ENCODE measurements at regions not wholly inside any gene's neighbourhood (a gene's known extent, or its start where the extent isn't known, plus 50 kb on each side); places are given as distances from the start of the nearest gene placed in this dataset.

GRCh38 chr2:21467280-21467818 lies 343.6 kb downstream of the TDRD15 start:
- DNase-seq (no peak), ATAC-seq (no peak)
- no peaks in the 10 kb centered on the region for H3K4me1 Mint-ChIP-seq
- H3K9me3 Mint-ChIP-seq (ENCODE audit: low read depth) = peaks cover 2% of the 10 kb centered on the region
- ChIA-PET CTCF (no interaction called here), POLR2A (no interaction called here)
- intact Hi-C loops (cut with DNase I, micrococcal nuclease) = no loop called here
- no peak overlapping the region for H3K27ac Mint-ChIP-seq
- H3K27me3 Mint-ChIP-seq = no peaks in the 10 kb centered on the region
- no peaks in the 10 kb centered on the region for H3K36me3 Mint-ChIP-seq (ENCODE audit: low read depth)
- no peak overlapping the region for H3K4me3 Mint-ChIP-seq

DNA sequence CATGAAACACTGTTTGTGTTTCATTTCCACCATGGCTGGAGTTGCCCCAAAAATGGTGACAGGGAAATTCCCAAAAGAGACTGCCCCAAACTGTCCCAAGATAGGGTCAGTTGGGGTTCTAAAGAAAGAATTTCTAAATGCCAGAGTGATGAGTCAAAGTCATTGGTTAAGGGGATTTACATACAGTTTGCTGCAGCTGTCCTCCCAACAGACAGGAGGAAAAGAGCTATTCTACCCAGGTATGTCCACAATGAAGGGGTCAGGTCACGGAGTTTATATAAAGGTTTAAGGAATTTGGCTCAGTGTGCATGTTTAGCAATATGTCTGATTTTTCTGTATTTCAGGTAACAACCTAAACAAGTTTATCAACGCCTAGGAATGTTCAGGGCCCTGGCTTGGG lies 344.1 kb downstream of the TDRD15 start:
- H3K27ac Mint-ChIP-seq = no peak overlapping the region
- H3K4me3 Mint-ChIP-seq = no peak overlapping the region
- ChIA-PET CTCF (no interaction called here), POLR2A (no interaction called here)
- intact Hi-C loops (cut with DNase I, micrococcal nuclease) = no loop called here
- H3K36me3 Mint-ChIP-seq (ENCODE audit: low read depth) = no peaks in the 10 kb centered on the region
- peaks cover 2% of the 10 kb centered on the region for H3K9me3 Mint-ChIP-seq (ENCODE audit: low read depth)
- no peaks in the 10 kb centered on the region for H3K27me3 Mint-ChIP-seq
- ATAC-seq = no peak
- DNase-seq = no peak
- no peaks in the 10 kb centered on the region for H3K4me1 Mint-ChIP-seq

GRCh38 chr2:21468624-21469023 lies 344.9 kb downstream of the TDRD15 start:
- ChIA-PET POLR2A (no interaction called here), CTCF (no interaction called here)
- H3K27ac Mint-ChIP-seq = no peak overlapping the region
- H3K9me3 Mint-ChIP-seq (ENCODE audit: low read depth) = peaks cover 2% of the 10 kb centered on the region
- H3K27me3 Mint-ChIP-seq = no peaks in the 10 kb centered on the region
- DNase-seq = no peak
- ATAC-seq = no peak
- H3K4me1 Mint-ChIP-seq = no peaks in the 10 kb centered on the region
- no peak overlapping the region for H3K4me3 Mint-ChIP-seq
- H3K36me3 Mint-ChIP-seq (ENCODE audit: low read depth) = no peaks in the 10 kb centered on the region
- intact Hi-C loops (cut with DNase I, micrococcal nuclease) = no loop called here

DNA sequence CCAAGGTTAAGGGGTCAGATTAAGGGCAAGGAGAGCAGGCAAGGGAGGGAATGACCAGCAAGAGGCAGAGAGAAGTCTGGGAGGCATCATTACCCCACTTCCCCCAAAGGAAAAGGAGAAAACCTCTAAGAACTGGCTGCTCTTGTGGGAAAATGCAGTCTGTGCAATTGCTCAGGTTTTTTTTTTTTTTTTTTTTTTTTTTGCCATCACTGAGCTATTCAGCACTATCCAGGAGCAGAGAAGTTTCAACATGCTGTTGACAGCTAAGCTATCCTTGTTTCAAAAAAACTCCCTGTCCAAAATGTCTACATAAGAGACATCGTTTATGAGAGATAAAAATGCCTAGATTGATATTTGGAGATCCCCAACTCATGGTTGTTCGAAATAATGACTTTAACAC lies 345.4 kb downstream of the TDRD15 start:
- DNase-seq = no peak
- Mint-ChIP-seq H3K4me3 (no peak overlapping the region), H3K27ac (no peak overlapping the region), H3K4me1 (no peaks in the 10 kb centered on the region), H3K9me3 (ENCODE audit: low read depth) (peaks cover 2% of the 10 kb centered on the region), H3K36me3 (ENCODE audit: low read depth) (no peaks in the 10 kb centered on the region), H3K27me3 (no peaks in the 10 kb centered on the region)
- ChIA-PET POLR2A (interaction anchor here (0.6 kb wide), 1 partner anchor 220 kb away, joined by 3 read pairs; no protein-coding TSS in a partner anchor), CTCF (no interaction called here)
- intact Hi-C loops (cut with DNase I, micrococcal nuclease) = no loop called here
- ATAC-seq = no peak

DNA sequence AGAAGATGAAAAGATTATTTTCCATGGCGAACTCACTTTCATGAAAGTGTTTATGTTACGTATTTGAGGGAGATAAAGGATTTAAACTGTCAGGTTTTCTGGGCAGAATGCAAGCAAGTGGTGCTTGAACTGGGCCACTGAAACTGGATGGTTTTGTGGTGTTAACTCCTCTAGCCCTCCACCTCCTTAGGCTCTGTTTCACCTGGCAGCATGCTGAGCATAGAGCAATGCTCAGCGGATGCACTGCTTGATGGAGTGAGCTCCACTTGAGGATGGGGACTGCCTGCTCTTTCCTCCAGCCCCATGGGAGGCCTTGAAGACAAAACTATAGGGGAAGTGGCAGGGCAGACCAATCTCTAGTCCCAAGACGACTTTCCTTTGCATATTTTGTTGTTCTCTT lies 345.8 kb downstream of the TDRD15 start:
- DNase-seq (no peak), ATAC-seq (no peak)
- H3K27me3 Mint-ChIP-seq = no peaks in the 10 kb centered on the region
- no peak overlapping the region for H3K4me3 Mint-ChIP-seq
- no peak overlapping the region for H3K27ac Mint-ChIP-seq
- H3K4me1 Mint-ChIP-seq = no peaks in the 10 kb centered on the region
- intact Hi-C loops (cut with DNase I, micrococcal nuclease) = no loop called here
- POLR2A ChIA-PET = interaction anchor here (0.6 kb wide), 1 partner anchor 220 kb away, joined by 3 read pairs; no protein-coding TSS in a partner anchor
- CTCF ChIA-PET = no interaction called here
- H3K36me3 Mint-ChIP-seq (ENCODE audit: low read depth) = no peaks in the 10 kb centered on the region
- H3K9me3 Mint-ChIP-seq (ENCODE audit: low read depth) = peaks cover 2% of the 10 kb centered on the region

GRCh38 chr2:21480162-21480561 lies 356.4 kb downstream of the TDRD15 start:
- H3K4me1 Mint-ChIP-seq = no peaks in the 10 kb centered on the region
- peaks cover 16% of the 10 kb centered on the region for H3K9me3 Mint-ChIP-seq (ENCODE audit: low read depth)
- no peak overlapping the region for H3K4me3 Mint-ChIP-seq
- no peaks in the 10 kb centered on the region for H3K27me3 Mint-ChIP-seq
- ChIA-PET CTCF (interaction anchor here (0.7 kb wide), 1 partner anchor 1659 kb away, joined by 3 read pairs; no protein-coding TSS in a partner anchor), POLR2A (no interaction called here)
- H3K27ac Mint-ChIP-seq = no peak overlapping the region
- ATAC-seq (no peak), DNase-seq (no peak)
- intact Hi-C loops (cut with DNase I, micrococcal nuclease) = no loop called here
- H3K36me3 Mint-ChIP-seq (ENCODE audit: low read depth) = no peaks in the 10 kb centered on the region

DNA sequence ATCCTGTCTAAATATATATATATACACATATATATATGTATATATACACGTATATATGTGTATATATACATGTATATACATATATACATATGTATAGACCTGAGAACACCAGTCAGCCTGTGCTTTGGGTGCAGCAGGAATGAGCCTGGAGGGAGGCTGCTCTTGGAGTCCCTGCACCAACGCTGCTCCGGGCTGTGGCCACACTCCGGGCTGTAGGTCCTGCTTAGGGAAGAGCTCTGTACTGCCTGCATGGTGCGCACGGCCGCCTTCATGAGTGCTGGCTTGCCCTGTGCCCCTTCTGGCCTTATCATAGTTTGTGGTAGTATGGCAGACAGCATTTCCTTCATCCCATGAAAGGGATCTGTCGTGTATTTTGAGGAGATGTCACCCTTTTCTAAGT lies 360.9 kb downstream of the TDRD15 start:
- Mint-ChIP-seq H3K4me1 (no peaks in the 10 kb centered on the region), H3K27me3 (no peaks in the 10 kb centered on the region), H3K9me3 (ENCODE audit: low read depth) (peaks cover 10% of the 10 kb centered on the region), H3K36me3 (ENCODE audit: low read depth) (no peaks in the 10 kb centered on the region), H3K27ac (no peak overlapping the region), H3K4me3 (no peak overlapping the region)
- intact Hi-C loops (cut with DNase I, micrococcal nuclease) = no loop called here
- POLR2A ChIA-PET = no interaction called here
- no peak for ATAC-seq
- DNase-seq = no peak
- CTCF ChIA-PET = no interaction called here

- Mint-ChIP-seq H3K36me3 (ENCODE audit: low read depth) (no peaks in the 10 kb centered on the region), H3K4me1 (no peaks in the 10 kb centered on the region), H3K27ac (no peak overlapping the region), H3K9me3 (ENCODE audit: low read depth) (peaks cover 11% of the 10 kb centered on the region), H3K4me3 (no peak overlapping the region), H3K27me3 (no peaks in the 10 kb centered on the region)
- DNase-seq (no peak), ATAC-seq (no peak)
- CTCF ChIA-PET = interaction anchor here (1.3 kb wide), 1 partner anchor 11 kb away, joined by 3 read pairs; no protein-coding TSS in a partner anchor
- intact Hi-C loops (cut with DNase I, micrococcal nuclease) = no loop called here
- POLR2A ChIA-PET = no interaction called here
These were observed 362.7 kb downstream of the TDRD15 start for GRCh38 chr2:21486445-21486844.

GRCh38 chr2:21489080-21489479 lies 365.3 kb downstream of the TDRD15 start:
- ChIA-PET CTCF (no interaction called here), POLR2A (no interaction called here)
- Mint-ChIP-seq H3K27me3 (no peaks in the 10 kb centered on the region), H3K36me3 (ENCODE audit: low read depth) (no peaks in the 10 kb centered on the region), H3K27ac (no peak overlapping the region), H3K9me3 (ENCODE audit: low read depth) (peaks cover 12% of the 10 kb centered on the region), H3K4me3 (no peak overlapping the region), H3K4me1 (no peaks in the 10 kb centered on the region)
- intact Hi-C loops (cut with DNase I, micrococcal nuclease) = no loop called here
- DNase-seq = no peak
- no peak for ATAC-seq

DNA sequence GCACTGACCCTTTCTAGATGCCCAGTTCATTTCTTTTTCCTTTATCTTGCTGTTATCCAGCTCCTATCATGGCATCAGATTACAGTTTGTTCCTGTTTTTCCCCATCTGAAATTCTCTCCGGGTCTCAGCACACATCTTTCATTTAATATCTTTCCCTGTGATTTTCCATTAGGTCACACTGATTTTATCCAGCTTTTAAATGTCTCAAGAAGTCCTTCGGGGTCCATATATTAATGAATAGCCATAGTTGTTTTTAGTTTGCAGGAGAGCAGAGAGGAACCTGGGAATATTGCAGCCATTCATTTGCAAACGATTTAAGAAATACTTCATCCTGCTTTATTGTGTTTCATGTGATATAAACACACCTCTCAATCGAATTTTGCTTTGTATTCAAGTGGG lies 374.2 kb downstream of the TDRD15 start:
- Mint-ChIP-seq H3K4me1 (no peaks in the 10 kb centered on the region), H3K4me3 (no peak overlapping the region), H3K27ac (no peak overlapping the region), H3K36me3 (ENCODE audit: low read depth) (no peaks in the 10 kb centered on the region), H3K27me3 (no peaks in the 10 kb centered on the region), H3K9me3 (ENCODE audit: low read depth) (peaks cover 8% of the 10 kb centered on the region)
- ATAC-seq (no peak), DNase-seq (no peak)
- ChIA-PET CTCF (no interaction called here), POLR2A (no interaction called here)
- intact Hi-C loops (cut with DNase I, micrococcal nuclease) = no loop called here

GRCh38 chr2:21500401-21500945 lies 376.7 kb downstream of the TDRD15 start:
- DNase-seq (no peak), ATAC-seq (no peak)
- Mint-ChIP-seq H3K36me3 (ENCODE audit: low read depth) (no peaks in the 10 kb centered on the region), H3K9me3 (ENCODE audit: low read depth) (peaks cover 7% of the 10 kb centered on the region), H3K4me1 (no peaks in the 10 kb centered on the region), H3K4me3 (no peak overlapping the region), H3K27me3 (no peaks in the 10 kb centered on the region), H3K27ac (no peak overlapping the region)
- POLR2A ChIA-PET = no interaction called here
- CTCF ChIA-PET = no interaction called here
- intact Hi-C loops (cut with DNase I, micrococcal nuclease) = no loop called here

DNA sequence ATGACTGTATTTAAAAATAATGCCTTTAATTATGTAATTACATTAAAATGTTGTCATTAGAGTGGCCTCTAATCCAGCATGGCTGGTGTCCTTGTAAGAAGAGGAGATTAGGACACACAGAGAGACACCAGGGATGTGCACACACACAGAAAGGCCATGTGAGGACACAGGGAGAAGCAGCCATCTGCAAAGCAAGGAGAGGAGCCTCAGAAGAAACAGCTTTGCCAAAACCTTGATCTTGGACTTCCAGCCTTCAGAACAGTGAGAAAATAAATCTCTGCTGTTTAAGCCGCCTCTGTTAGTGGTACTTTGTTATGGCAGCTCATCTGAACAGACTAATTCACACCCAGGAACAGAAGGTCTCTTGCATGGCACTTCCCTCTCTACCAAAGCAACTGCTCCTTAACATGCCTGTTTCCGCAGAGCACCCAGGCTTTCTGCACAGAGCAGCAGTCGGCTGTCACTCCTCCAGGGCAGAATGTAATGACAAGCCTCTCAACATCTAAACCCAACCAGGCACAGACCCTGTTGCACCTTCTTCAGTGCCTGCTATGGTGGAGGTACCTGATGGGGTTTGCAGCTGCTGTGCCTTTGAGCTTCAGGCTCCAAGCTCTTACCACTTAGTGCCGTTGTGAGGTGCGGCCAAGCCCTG lies 377.7 kb downstream of the TDRD15 start:
- Mint-ChIP-seq H3K27ac (no peak overlapping the region), H3K36me3 (ENCODE audit: low read depth) (no peaks in the 10 kb centered on the region), H3K4me1 (no peaks in the 10 kb centered on the region), H3K4me3 (no peak overlapping the region), H3K9me3 (ENCODE audit: low read depth) (peaks cover 5% of the 10 kb centered on the region), H3K27me3 (no peaks in the 10 kb centered on the region)
- ChIA-PET POLR2A (no interaction called here), CTCF (interaction anchor here (0.6 kb wide), 1 partner anchor 335 kb away, joined by 4 read pairs; no protein-coding TSS in a partner anchor)
- ATAC-seq (no peak), DNase-seq (no peak)
- intact Hi-C loops (cut with DNase I, micrococcal nuclease) = no loop called here

All from activated CD4-positive, alpha-beta T cell treated with anti-CD3 and anti-CD28 coated beads for 36 hours (primary cell).